ENCODE measurements at regions not wholly inside any gene's neighbourhood (a gene's known extent, or its start where the extent isn't known, plus 50 kb on each side); places are given as distances from the start of the nearest gene placed in this dataset.

DNA sequence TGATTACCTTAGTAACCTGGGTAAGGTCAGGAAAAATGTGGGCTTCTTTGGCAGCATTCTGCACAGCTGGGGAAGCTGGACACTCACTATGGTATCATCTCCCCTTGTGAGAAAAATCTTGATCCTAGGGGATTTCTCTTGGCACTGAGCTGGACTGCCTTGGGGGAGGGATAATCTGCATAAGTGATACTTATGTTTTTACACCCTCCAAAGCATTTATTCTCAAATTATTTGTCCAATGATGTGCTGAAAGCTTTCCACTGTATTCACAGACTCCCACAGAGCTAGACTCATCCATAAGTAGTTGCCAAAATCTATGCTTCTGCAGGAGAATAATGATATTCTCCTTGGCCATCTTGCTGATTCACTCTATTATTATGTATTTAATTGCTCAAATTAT is 121.5 kb upstream of the CNR1 start:
- TF ChIP-seq POLR2A (IDR thresholded peaks at IDR 0.05) (no peak), CTCF (IDR thresholded peaks at IDR 0.05) (no peak)
